WTC11 (cell line): ENCODE measurements at regions not wholly inside any gene's neighbourhood (a gene's known extent, or its start where the extent isn't known, plus 50 kb on each side); places are given as distances from the start of the nearest gene placed in this dataset.

Experiments used
- ATAC-seq: fragments of 200-7000 bp; cut with Tn5 transposase; 2 replicates; pipeline ENCODE4 v1.10.0; 2021; ENCODE audit warnings: mild to moderate bottlenecking, moderate library complexity
- CTCF ChIA-PET: fragments of 300-600 bp; sonication (Branson Sonifier 250); formaldehyde crosslinking; loops from one replicate; lab custom pipeline; 2021; ENCODE audit warnings: antibody characterized with exemption; lab: Charles Lee
- POLR2A ChIA-PET: fragments of 350-600 bp; sonication (Branson Sonifier 250); formaldehyde crosslinking; loops from one replicate; lab custom pipeline; 2021; ENCODE audit warnings: antibody characterized with exemption; lab: Charles Lee
- DNase-seq: peaks from one replicate; pipeline ENCODE4 v3.0.0; 2021; ENCODE audit warnings: low spot score
- H3K27ac Mint-ChIP-seq: 2 replicates; pipeline ENCODE4 v1.8.0; 2021; ENCODE audit warnings: mixed read lengths
- H3K27me3 Mint-ChIP-seq: 2 replicates; pipeline ENCODE4 v1.8.0; 2021; ENCODE audit warnings: low read depth, mild to moderate bottlenecking, moderate library complexity, mixed read lengths
- H3K36me3 Mint-ChIP-seq: 2 replicates; pipeline ENCODE4 v1.8.0; 2021; ENCODE audit warnings: mixed read lengths
- H3K4me1 Mint-ChIP-seq: 2 replicates; pipeline ENCODE4 v1.8.0; 2022; ENCODE audit warnings: mixed read lengths
- H3K4me3 Mint-ChIP-seq: 2 replicates; pipeline ENCODE4 v1.8.0; 2021; ENCODE audit warnings: mild to moderate bottlenecking, moderate library complexity, mixed read lengths
- H3K9me3 Mint-ChIP-seq: 2 replicates; pipeline ENCODE4 v1.8.0; 2021; ENCODE audit warnings: mixed read lengths
- ARID4B ChIP-seq: sonication (generic); formaldehyde crosslinking; IDR thresholded peaks from 2 replicates; pipeline ENCODE4 v1.8.0; 2023; ENCODE audit warnings: missing genetic modification reagents, mild to moderate bottlenecking, borderline replicate concordance
- GRHL2 ChIP-seq: fragments of 250-450 bp; sonication (Bioruptor Pico); IDR thresholded peaks from 2 replicates; pipeline ENCODE4 v1.8.0; 2022; ENCODE audit warnings: mild to moderate bottlenecking, moderate library complexity; ENCODE audit not compliant: insufficient replicate concordance, severe bottlenecking
- MYBL2 ChIP-seq: sonication (generic); formaldehyde crosslinking; IDR thresholded peaks from 2 replicates; pipeline ENCODE4 v1.8.1; 2023; ENCODE audit warnings: mild to moderate bottlenecking, moderate library complexity, missing genetic modification reagents
- NFYB ChIP-seq: sonication (generic); formaldehyde crosslinking; conservative IDR thresholded peaks from 2 replicates; pipeline ENCODE4 v1.8.0; 2022; ENCODE audit warnings: low read depth, missing genetic modification reagents
- PRRX2 ChIP-seq: fragments of 250-450 bp; sonication (Bioruptor Pico); IDR thresholded peaks from 2 replicates; pipeline ENCODE4 v1.8.0; 2021; ENCODE audit warnings: mild to moderate bottlenecking
- RORB ChIP-seq: fragments of 250-450 bp; sonication (Bioruptor Pico); IDR thresholded peaks from 2 replicates; pipeline ENCODE4 v1.9.0; 2021; ENCODE audit warnings: mild to moderate bottlenecking
- SMAD3 ChIP-seq: sonication (generic); formaldehyde crosslinking; IDR thresholded peaks from 2 replicates; pipeline ENCODE4 v1.8.0; 2022; ENCODE audit warnings: missing genetic modification reagents, mild to moderate bottlenecking, borderline replicate concordance
- ZNF219 ChIP-seq: sonication (generic); formaldehyde crosslinking; IDR thresholded peaks from 2 replicates; pipeline ENCODE4 v1.8.0; 2023; ENCODE audit warnings: missing genetic modification reagents, mild to moderate bottlenecking, borderline replicate concordance
- ZNF263 ChIP-seq: sonication (generic); formaldehyde crosslinking; IDR thresholded peaks from 2 replicates; pipeline ENCODE4 v1.8.1; 2022; ENCODE audit warnings: low read depth, mild to moderate bottlenecking, moderate library complexity, missing genetic modification reagents
- ZNF416 ChIP-seq: fragments of 250-450 bp; sonication (Bioruptor Pico); IDR thresholded peaks from 2 replicates; pipeline ENCODE4 v1.9.0; 2021; ENCODE audit warnings: mild to moderate bottlenecking, inconsistent platforms
- ZNF671 ChIP-seq: fragments of 250-450 bp; sonication (Bioruptor Pico); IDR thresholded peaks from 2 replicates; pipeline ENCODE4 v1.8.0; 2021; ENCODE audit warnings: mild to moderate bottlenecking
- TF ChIP-seq, protein P1 (sequence below): fragments of 250-450 bp; sonication (Bioruptor Pico); IDR thresholded peaks from 2 replicates; pipeline ENCODE4 v2.1.2; 2022; ENCODE audit warnings: mild to moderate bottlenecking, moderate library complexity
- TF ChIP-seq, protein P2 (sequence below): fragments of 250-450 bp; sonication (Bioruptor Pico); IDR thresholded peaks from 2 replicates; pipeline ENCODE4 v1.9.0; 2021; ENCODE audit warnings: mild to moderate bottlenecking, borderline replicate concordance

- no peak overlapping the region for H3K4me3 Mint-ChIP-seq
- CTCF ChIA-PET: no interaction called here
- POLR2A ChIA-PET: no interaction called here
- no peaks in the 10 kb centered on the region for H3K36me3 Mint-ChIP-seq
- H3K27me3 Mint-ChIP-seq: no peaks in the 10 kb centered on the region
- no peak for DNase-seq
- H3K9me3 Mint-ChIP-seq: peaks cover 22% of the 10 kb centered on the region
- no peak overlapping the region for H3K27ac Mint-ChIP-seq
- H3K4me1 Mint-ChIP-seq: 0 out of 2 replicates have a peak, but pooled peaks cover 4% of the 10 kb centered on the region
- ATAC-seq: no peak
- TF ChIP-seq MYBL2 (CRISPR knock-in tag) (no peak), SMAD3 (no peak), NFYB (CRISPR knock-in tag) (no peak), ZNF219 (no peak)
- TF ChIP-seq, protein P1, sequence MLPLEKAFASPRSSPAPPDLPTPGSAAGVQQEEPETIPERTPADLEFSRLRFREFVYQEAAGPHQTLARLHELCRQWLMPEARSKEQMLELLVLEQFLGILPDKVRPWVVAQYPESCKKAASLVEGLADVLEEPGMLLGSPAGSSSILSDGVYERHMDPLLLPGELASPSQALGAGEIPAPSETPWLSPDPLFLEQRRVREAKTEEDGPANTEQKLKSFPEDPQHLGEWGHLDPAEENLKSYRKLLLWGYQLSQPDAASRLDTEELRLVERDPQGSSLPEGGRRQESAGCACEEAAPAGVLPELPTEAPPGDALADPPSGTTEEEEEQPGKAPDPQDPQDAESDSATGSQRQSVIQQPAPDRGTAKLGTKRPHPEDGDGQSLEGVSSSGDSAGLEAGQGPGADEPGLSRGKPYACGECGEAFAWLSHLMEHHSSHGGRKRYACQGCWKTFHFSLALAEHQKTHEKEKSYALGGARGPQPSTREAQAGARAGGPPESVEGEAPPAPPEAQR (CRISPR knock-in tag): no peak
These were observed 435.4 kb downstream of the MMUT start for GRCh38 chr6:49027644-49028043.

GRCh38 chr6:49025273-49026240, 437.5 kb downstream of the MMUT start:
- Mint-ChIP-seq H3K27ac (no peak overlapping the region), H3K36me3 (no peaks in the 10 kb centered on the region), H3K9me3 (peaks cover 34% of the 10 kb centered on the region), H3K4me3 (no peak overlapping the region), H3K4me1 (no peaks in the 10 kb centered on the region), H3K27me3 (no peaks in the 10 kb centered on the region)
- ATAC-seq (no peak), DNase-seq (no peak)
- TF ChIP-seq PRRX2 (CRISPR knock-in tag): no peak
- TF ChIP-seq, protein P2, sequence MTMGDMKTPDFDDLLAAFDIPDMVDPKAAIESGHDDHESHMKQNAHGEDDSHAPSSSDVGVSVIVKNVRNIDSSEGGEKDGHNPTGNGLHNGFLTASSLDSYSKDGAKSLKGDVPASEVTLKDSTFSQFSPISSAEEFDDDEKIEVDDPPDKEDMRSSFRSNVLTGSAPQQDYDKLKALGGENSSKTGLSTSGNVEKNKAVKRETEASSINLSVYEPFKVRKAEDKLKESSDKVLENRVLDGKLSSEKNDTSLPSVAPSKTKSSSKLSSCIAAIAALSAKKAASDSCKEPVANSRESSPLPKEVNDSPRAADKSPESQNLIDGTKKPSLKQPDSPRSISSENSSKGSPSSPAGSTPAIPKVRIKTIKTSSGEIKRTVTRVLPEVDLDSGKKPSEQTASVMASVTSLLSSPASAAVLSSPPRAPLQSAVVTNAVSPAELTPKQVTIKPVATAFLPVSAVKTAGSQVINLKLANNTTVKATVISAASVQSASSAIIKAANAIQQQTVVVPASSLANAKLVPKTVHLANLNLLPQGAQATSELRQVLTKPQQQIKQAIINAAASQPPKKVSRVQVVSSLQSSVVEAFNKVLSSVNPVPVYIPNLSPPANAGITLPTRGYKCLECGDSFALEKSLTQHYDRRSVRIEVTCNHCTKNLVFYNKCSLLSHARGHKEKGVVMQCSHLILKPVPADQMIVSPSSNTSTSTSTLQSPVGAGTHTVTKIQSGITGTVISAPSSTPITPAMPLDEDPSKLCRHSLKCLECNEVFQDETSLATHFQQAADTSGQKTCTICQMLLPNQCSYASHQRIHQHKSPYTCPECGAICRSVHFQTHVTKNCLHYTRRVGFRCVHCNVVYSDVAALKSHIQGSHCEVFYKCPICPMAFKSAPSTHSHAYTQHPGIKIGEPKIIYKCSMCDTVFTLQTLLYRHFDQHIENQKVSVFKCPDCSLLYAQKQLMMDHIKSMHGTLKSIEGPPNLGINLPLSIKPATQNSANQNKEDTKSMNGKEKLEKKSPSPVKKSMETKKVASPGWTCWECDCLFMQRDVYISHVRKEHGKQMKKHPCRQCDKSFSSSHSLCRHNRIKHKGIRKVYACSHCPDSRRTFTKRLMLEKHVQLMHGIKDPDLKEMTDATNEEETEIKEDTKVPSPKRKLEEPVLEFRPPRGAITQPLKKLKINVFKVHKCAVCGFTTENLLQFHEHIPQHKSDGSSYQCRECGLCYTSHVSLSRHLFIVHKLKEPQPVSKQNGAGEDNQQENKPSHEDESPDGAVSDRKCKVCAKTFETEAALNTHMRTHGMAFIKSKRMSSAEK: no peak
- TF ChIP-seq ZNF671: no peak
- no peak for TF ChIP-seq GRHL2 (CRISPR knock-in tag)
- no peak for TF ChIP-seq NFYB (CRISPR knock-in tag)
- TF ChIP-seq ZNF263: no peak
- no peak for TF ChIP-seq ARID4B (CRISPR knock-in tag)
- no peak for TF ChIP-seq ZNF416 (CRISPR knock-in tag)
- TF ChIP-seq RORB (CRISPR knock-in tag): no peak
- CTCF ChIA-PET: no interaction called here
- POLR2A ChIA-PET: no interaction called here
